ENCODE measurements at regions not wholly inside any gene's neighbourhood (a gene's known extent, or its start where the extent isn't known, plus 50 kb on each side); places are given as distances from the start of the nearest gene placed in this dataset.

DNA sequence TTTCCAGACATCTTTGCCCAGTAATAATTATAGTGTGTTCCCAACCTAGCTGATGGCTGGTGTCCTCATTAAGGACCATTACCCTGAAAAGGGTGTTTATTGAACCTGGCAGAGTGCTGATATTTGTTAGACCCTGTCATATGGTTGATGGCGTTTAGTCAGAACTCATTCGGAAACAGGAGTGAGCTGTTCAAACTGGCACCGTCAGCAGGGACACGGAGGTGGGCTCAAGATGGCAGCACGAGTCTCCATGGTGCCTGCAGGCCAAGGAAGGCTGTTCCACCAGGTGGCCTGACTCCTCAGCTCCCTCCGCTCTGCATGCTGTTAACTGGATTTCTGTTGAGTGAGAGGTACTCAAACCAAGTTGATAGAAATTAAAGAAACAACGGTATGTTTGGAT, 589.1 kb upstream of the MGMT start:
- DNase-seq (ENCODE audit: low read depth in 4 of 4, low spot score in 3 of 4) = no peak

DNA sequence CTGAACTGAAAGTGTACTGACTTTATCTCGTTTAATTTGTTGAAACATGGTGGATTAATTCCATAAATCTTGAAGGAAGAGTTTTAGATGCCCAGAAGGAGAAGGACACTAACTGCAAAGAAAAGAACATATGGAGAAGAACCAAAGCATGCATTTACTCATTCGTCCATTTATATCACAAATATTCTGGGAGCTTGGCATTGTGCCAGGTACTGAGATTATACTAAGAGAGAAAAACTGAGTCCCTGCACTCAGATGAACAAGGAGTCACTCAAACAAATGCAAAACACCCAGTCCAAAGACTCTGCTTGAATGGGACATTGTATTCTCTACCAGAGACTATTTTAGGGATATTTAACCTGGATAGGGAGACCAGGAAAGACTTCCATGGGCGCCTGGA, 588.0 kb upstream of the MGMT start:
- no peak for DNase-seq (ENCODE audit: low read depth in 4 of 4, low spot score in 3 of 4)

DNA sequence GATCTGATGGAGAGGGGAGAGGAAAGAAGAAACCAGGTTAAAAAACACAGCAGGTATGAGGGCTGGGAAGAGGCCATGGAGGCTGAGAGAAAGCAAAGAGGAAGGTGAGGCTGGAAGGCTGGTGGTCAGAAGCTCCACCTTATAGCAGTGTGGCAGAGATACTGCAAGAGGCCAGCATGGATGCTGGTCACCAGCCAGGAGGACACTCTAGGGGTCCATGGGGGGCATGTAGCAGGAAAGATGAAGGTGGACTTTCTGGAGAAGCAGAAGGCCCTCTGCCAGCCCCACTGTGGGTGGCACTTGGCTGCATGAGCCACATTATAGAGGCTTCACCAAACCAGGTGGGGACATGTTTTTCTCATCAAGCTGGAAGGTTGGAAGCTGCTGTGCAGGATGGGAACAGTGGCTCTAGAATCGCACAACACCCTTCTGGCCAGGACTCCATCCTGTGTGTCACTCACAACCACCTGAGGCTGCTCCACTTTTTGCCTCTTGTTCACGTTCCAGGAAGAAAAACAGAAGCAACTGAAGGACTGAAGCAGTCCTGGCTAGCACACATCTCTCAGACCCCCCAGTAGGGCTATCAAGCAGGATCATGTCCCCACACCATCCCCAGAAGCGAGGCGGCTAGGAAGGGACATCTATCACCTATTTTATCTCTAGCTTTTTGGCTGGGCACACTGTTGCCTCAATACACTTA, 587.5 kb upstream of the MGMT start:
- no peak for DNase-seq (ENCODE audit: low read depth in 4 of 4, low spot score in 3 of 4)

DNA sequence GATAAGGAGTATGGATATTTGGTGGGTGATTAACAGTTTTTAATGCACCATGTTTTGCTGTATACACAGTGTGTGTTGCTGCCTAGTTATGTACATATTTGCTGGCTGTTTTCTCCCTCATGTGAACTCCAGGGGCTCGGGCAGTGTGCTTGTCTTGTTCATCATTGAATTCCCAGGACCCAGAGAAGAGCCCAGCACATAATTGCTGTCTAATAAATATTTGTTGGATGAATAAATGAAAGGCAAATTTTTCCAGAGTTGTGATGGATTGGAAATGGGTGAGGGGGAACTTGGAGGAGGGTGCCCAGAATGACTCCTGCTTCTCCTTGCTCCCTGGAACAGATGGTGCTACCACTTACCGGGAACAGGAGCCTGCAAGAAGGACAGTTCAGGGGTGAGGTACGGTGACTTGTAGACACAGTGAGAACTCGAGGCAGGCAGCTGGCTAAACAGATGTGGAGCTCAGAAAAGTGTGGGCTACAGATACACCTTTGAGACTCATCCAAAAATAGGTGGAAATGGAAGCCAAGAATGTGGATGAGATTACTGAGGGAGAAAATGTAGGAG, 586.8 kb upstream of the MGMT start:
- DNase-seq (ENCODE audit: low read depth in 4 of 4, low spot score in 3 of 4) = no peak

DNA sequence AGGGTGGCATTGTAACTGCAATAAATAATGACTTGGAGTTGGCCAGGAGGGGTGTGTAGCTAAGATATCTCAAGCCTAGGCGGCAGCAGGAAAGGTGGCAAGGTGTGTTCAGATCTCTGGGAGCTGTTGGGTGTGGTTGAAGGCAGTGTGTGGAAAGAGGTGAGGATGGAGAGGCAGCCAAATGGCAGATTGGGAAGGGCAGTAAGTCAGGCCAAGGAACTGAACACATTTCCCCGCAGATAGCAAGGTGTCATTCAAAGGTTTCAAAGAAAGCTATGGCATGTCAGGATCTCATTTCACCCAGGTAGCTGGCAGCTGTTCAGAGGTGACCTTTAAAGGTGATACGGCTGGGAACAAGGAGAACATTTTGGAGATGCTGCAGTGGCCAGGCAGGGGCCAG, 586.0 kb upstream of the MGMT start:
- DNase-seq (ENCODE audit: low read depth in 4 of 4, low spot score in 3 of 4) = no peak

DNA sequence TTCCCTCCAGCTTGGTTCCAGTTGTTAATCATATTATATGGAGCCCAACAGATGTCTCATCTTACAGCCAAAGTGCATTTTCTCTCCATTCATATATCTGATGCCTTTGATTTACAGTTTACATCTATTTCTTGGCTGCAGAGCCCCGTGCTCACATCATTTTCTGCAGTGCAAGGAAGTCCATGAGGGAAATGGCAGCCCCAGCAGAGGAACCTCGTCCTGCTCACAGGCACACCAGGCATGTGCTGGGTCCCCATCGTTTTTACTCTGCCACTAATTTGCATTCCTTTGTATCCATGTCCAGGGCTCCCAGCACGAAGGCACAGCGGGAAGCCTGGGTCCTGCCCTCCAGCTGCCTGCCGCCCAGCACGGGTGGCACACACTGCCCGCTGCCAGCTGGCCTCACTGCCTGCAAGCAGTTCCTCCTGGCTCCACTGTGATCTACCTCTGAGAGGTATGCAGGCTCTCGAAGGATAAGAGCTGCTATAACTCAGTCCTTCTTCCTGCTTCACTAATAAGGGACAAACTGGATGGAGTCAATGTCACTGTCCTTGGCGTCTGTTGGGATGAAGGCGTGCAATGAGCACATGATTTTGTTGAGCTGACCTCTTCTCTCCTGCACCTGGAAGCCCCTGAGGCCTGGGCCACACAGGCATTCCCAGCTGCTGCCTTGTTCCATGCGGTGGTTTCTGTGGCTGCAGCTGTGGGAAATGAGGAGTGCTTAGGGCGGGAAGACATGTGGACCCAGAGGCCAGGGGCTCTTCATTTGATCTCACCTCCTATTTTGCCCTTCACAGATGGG, 583.6 kb upstream of the MGMT start:
- no peak for DNase-seq (ENCODE audit: low read depth in 4 of 4, low spot score in 3 of 4)

DNA sequence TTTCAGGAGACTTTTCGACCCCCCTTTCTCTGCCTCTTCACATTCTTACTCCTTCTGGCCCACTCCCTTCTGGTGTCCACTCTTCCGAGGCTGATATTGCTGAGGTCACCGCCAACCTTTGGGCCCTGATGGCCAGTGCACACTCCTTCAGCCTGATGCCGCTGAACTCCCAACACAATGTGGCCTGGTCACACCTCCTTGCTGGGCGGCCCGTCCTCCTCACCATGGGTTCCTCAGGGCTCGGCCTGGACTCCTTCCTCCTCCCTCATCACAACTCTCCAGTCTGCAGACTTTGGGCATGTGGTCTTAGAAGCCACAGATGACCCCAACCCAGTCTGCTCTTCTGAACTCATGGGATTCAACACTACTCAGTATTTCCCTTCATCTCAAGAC, 583.0 kb upstream of the MGMT start:
- DNase-seq (ENCODE audit: low read depth in 4 of 4, low spot score in 3 of 4) = no peak

DNA sequence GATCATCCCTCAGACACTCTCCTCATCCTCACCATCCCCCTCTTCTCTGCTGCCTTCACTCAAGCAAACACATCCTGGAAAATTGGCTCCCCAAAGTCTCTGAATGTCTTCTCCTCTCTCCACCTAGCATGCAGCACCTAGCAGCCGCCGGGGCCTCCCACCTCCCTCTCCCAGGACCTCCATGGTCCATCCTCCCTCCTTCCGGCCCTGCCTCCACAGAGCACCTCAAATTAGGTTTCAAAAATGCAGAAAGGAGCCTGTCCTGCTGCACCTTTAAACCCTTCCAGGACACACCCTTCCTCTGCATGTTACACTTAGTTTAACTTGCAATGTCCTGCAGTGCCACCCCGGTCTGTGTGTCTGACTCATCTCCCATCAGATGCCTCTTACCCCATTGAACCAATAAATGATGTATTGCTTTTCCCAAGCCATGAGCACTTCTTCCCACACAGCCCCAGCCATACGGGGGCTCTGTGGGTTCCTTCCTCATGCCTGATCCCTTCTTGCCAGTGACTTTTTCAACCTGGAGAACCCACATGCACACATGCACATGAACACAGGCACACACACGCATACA, 582.5 kb upstream of the MGMT start:
- no peak for DNase-seq (ENCODE audit: low read depth in 4 of 4, low spot score in 3 of 4)

DNA sequence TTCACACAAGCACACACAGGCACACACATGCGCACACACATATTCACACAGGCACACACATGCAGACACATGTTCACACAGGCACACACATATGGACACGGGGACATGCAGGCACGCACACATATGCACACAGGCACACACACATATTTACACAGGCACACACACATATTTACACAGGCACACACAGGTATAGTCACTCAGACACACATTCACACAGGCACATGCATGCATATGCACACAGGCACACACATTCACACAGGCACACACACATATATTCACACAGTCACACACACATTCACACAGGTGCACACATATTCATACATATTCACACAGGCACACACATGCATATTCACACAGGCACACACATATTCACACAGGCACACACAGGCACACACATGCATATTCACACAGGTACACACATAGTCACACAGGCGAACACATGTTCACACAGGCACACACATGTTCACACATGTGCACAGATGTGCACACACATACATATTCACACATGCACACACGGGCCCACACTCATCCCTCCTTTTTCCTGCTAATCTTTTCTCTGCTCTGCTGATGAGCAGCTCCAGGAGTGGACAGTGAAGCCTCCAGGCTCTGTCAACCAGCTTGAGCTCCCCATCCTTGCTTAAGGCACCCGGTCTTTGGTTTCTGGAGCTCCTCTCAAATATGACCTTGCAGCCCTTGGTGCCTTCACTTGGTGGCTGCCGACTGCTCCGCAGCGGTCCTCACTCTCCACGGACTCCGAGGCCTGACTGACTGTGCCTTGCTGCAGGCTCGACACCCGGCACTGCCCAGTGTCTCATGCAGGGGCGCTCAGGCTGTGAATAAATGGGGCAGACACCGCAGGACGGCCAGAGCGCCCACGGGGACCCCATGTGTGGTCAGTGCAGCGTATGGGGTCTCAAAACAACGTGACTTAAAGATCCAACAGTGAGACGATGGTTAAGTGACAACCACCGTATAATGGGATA, 581.2 kb upstream of the MGMT start:
- DNase-seq (ENCODE audit: low read depth in 4 of 4, low spot score in 3 of 4) = no peak

DNA sequence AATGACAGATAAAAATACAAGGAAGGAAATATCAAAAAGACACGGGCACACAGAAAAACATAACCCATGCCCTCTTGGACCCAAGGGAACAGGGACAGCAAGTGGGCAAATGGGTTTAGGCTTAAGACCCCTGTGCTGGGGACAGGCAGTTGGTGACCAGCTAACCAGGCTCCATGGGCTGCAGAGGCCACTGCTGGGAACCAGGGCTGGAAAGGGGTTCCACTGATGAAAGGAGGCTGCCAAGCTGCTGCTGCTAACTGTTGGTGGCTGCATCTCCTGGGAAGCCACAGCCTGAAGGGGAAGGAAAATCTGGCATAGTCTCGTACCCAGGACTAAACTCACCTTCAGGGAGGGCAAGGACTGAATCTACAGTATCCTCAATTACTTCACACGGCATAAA, 579.2 kb upstream of the MGMT start:
- DNase-seq (ENCODE audit: low read depth in 4 of 4, low spot score in 3 of 4) = no peak

DNA sequence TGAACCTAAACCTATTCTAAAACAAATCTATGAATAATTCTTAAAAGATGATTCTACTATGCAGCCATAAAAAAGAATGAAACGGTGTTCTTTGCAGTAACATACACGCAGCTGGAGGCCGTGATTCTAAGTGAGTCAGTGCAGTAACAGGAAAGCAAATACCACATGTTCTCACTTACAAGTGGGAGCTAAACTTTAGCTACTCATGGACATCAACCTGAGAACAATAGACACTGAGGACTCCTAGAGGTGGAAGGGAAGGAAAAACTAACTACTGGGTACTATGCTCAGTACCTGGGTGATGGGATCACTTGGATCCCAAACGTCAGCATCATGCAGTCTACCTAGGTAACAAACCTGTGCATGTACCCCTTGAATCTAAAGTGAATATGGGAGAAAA, 575.0 kb upstream of the MGMT start:
- no peak for DNase-seq (ENCODE audit: low read depth in 4 of 4, low spot score in 3 of 4)

DNA sequence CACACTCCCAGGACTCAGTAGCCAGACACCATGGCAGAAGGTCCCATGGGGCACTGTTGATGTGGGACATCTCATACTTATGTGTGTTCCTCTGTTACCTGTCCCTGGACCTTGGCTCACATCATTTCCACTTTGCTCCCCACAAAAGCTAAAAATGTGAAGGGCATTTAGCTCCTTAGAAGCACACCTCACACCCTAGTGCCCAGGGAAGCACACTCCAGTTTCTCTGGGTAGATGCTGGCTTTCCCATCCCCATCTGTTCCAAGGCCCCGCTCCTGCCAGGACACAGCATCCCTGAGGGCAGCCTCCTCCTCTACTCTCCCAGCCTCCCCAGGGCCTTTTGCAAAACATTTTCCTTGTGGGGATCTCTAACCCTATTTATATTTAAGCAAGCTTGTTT, 572.4 kb upstream of the MGMT start:
- no peak for DNase-seq (ENCODE audit: low read depth in 4 of 4, low spot score in 3 of 4)

DNA sequence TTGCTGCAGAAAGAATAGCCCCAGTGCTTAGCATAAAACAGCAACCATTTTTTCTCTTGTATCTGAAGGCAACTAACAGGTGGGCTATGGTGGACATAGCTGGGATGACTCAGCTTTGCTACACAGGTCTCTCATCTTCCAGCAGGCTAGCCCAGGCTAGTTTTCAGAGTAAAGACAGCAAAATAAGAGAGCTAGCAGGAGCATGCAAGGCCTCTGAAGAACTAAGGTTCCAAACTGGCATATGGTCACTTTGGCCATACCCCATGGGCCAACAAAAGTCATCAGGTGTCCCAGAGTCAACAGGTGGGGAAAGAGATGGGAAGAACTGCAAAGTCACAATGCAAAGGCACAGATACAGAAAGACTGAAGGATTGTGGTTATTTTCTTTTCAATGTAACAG, 571.6 kb upstream of the MGMT start:
- DNase-seq (ENCODE audit: low read depth in 4 of 4, low spot score in 3 of 4) = no peak

DNA sequence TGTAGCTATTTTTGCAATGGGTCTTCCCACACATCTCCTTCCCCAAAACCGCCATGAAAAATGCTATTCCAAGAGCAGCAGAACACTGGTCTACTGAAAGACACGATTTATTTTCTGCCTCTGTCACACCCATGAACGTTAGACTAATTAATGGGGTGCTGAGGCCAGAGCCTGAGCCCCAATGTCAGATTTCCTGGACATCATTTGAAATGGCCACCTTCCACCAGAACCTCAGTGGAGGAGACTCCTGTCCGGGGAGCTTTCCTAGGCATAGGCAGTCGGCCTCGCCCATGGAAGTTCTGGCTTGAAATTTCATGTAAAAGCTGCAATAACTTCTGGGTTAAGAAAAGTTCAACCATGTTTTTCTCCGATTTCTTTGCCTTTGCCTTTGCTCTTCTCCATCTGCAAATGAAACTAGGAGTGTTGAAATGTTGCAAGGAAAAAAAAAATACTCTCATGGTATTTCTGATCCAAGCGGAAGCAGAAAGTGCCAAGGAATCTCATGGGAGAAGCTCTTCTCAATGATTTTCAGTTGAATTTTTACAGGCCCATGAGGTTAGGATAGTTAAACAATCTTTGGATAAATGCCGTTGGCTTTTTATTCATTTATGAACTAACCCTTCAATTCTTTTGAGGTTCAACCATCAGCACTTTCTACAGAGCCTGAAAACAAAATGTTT, 570.8 kb upstream of the MGMT start:
- DNase-seq (ENCODE audit: low read depth in 4 of 4, low spot score in 3 of 4) = no peak

DNA sequence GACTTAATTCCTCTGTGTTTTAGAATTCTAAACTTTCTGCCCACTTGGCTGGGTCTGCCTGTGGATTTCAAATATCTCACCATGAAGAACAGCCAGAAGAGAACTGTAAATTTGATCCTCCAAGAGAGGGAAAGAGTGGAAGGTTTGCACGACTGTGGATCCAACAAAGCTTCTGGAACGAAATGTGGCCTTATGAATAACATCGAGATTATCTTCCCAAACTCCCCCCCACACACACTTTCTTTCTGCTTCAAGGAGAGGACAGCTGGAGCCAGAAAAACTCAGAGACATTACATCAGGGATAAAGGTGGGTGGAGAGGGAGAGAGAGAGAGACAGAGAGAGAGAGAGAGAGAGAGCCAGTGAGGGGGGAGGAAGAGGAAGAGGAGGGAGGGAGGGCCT, 570.1 kb upstream of the MGMT start:
- no peak for DNase-seq (ENCODE audit: low read depth in 4 of 4, low spot score in 3 of 4)

DNA sequence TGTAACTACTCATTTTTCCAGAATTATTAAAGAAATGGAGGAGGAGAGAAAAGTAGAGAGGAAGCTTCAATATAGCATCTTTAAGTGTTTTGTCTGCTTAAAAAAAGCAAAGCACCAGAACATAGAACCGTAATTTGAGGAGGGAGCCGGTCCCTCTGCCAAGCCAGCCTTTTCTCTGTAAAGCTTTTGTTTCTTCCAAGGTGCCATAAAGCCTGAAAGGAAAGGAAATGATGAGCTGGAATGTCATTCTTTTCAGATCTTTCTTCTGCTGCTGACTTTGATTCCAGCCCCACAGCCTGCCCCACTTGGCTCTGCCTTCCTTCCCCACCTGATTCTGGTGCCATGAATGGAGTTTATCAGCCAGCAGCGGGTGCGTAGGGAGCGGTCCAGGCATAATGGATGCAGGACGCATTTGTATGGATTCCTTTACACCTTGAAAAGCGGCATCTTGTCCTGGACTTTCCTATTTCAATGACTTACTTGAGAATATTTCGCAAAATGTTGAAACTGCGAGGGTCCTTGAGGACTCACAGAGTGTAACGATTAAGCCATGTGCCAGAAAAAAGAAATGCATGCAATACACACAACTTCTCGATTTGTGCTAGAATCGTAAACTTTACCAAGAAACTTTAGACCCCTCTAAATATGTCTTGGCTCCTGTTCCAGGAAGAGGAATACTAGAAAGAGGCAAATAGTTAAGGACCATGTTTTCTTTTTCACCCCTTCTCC, 569.5 kb upstream of the MGMT start:
- no peak for DNase-seq (ENCODE audit: low read depth in 4 of 4, low spot score in 3 of 4)

DNA sequence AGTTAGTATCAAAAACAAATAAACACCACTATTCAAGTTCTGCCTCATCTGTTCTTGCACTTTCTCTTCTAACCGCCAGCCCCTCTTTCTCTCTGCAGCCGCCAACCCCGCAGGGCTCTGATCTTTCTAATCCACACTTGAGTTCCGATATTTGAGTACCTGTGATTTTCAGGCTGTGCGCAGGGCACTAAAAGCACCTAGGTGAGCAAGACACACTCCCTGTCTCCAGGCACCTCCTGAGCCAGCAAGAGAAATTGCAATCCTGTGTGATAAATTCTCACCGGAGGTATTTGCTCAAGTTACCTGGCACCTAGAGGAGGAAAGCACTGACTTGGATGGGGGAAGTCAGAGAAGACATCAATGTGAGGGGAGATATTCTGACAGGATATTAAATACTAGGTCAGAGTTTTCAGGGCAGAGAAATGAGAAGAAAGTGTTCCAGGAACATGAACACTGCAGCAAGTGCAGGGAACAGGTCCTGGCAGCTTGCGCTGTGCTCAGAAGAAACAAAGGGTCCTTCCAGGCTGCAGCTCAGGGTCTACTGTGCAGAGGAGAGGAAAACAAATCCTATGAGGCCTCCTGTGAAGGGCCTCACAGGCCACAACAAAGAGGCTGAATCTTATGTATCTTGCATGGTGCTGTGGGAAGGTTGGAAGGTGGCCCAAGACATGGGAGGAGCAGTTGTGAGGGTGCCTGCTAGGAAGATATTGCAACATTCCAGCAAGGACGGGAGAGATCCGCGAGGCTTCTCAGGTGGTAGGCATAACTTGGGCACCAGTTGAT, 568.7 kb upstream of the MGMT start:
- DNase-seq (ENCODE audit: low read depth in 4 of 4, low spot score in 3 of 4) = no peak

DNA sequence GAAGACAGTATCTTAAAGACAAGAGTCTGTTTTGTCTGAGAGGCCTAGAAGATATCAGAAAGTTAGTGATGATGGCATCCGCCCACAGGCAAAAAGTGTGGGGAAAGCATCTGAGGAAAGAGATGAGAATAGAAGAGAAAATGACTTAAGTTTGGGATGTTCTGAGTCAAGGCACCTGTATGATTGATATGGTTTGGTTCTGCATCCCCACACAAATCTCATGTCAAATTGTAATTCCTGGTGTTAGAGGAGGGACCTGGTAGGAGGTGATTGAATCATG, 568.2 kb upstream of the MGMT start:
- no peak for DNase-seq (ENCODE audit: low read depth in 4 of 4, low spot score in 3 of 4)

DNA sequence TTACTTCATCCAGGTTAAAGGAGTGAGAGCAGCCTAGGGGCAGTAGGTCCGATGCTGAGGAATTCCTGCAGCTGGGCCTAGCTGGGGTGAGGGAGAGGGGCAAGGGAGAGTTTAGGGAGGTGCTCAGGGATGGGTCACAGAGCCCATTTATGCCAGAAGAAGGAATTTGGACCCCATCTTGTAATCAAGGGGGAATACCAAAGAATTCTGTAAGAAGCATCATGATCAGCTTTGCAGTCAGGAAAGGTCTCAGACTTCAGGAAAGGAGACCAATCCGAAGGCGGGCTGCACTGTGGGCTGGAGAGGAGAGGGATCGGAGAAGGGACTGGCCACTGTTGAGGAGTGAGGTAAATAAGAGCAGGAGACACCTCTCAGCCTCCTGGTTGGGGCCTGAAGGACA, 566.6 kb upstream of the MGMT start:
- DNase-seq (ENCODE audit: low read depth in 4 of 4, low spot score in 3 of 4) = no peak

Data from right renal pelvis (tissue), 4 donors.